HT-29 (cell line): ENCODE measurements at regions not wholly inside any gene's neighbourhood (a gene's known extent, or its start where the extent isn't known, plus 50 kb on each side); places are given as distances from the start of the nearest gene placed in this dataset.
A peak's percentile ranks its signal among the peaks of the same experiment; 100 is the strongest.

ENCODE experiments used
- DNase-seq: peaks from one replicate; pipeline ENCODE4 v3.0.0-alpha.2; 2015; ENCODE audit warnings: low spot score

DNA sequence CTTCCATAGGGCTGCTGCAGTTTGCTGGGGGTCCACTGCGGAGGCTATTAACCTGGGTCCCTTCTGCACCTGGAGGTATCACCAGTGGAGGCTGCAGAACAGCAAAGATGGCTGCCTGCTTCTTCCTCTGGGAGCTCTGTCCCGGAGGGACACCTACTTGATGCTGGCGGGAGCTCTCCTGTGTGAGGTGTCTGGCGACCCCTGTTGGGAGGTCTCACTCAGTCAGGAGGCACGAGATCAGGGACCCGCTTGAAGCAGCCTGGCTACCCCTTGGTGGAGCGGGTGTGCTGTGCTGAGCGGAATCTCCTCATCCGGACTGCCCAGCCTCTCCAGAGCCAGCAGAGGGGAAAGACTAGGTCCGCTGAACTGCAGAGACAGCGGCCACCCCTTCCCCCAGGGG lies 56.0 kb upstream of the CTXND1 start:
- DNase-seq: no peak

DNA sequence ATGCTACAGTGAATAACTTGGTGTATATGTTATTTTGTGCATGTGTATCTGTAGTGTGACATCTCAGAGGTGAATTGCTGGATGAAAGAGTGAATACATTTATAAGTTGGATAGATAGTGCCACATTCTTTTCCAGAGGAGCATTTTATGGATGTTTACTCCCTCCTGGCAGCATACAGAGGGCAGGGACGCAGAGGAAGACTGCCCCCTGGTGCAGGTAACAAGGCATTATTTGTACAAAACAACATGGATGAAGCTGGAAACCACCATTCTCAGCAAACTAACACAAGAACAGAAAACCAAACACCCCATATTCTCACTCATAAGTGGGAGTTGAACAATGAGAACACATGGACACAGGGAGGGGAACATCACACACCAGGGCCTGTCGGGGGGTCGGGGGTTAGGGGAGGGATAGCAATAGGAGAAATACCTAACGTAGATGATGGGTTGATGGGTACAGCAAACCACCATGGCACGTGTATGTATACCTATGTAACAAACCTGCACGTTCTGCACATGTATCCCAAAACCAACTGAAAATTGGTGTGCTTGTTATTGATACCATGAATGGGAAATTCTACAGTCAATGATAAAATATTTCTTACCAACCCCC lies 57.9 kb upstream of the CTXND1 start:
- peak; percentile 25 for DNase-seq

GRCh38 chr15:80310776-80311175 lies 58.8 kb upstream of the CTXND1 start:
- no peak for DNase-seq

DNA sequence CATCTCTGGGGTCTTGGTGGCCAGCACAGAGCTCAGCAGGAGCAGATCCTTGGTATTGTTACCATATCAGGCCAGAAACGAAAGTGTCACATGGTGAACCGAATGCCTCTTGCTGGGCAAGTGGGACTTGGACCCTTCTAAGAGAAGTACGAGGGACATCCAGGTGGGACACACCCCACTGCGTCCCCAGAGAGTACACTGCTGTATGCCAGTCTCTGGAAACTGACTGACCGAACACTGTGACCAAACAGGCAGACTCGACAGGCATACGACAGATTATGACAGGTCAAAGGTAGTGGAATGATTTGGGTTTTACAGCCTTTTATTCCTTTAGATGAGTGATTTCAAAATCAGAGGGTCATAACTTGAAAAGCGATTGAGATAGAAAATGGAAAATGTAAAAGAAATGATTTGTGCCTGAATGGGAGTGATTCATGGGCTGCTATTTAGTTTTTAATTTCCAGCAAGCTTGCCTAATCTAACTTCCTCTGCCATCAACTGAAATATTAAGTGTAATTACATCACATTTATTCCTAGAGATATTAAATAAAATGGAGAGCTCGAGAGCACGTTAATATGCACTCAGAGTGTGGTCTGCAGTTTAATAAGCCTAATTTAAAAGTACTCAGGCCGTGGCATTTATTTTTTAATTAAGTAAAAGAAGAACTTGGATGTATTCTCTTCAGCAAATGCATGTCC lies 63.4 kb upstream of the CTXND1 start:
- no peak for DNase-seq

GRCh38 chr15:80317389-80318182 lies 65.6 kb upstream of the CTXND1 start:
- no peak for DNase-seq

- DNase-seq: no peak
Measured at GRCh38 chr15:80321853-80322252, 69.8 kb upstream of the CTXND1 start.

DNA sequence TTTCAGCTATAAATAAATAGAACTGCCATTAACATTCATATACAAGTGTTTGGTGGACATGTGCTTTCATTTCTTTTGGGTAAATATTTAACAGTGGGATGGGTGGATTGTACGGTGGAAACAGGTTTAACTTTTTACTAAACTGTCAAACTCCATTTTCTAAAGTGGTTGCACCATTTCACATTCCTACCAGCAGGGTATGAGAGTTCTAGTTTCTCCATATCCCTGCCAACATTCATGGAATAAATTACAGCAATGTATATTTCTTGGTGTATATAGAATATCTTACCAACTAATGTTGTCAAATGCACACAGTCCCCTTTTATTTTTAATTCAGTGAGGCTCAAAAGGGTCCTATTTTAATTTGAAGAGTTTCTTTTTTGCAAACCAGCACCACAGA lies 71.3 kb upstream of the CTXND1 start:
- peak; percentile 26 for DNase-seq

DNA sequence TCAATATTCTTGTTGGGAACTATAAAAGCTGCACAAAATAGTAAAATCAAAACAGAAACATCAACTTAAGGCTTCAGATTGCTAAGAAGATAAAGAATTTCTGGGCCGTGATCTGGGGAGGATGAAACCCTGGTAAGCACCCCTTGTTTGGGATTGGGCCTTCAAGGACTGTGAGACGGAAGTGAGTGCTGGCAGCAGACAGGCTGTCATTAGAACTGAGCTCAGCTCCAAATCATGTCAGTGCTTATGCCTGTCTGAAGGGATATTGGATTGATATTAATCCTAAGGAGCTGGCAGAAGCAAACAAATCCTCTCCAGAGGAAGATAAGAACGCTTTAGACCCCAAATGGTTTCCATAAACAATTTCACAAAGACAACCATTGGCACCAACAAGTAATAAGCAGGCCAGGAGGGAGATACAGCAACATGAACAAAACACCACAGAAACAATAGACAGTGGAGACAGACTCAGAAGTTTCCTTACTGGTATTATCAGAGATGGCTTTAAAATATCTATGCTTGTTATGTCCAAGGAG lies 72.6 kb upstream of the CTXND1 start:
- no peak for DNase-seq

DNA sequence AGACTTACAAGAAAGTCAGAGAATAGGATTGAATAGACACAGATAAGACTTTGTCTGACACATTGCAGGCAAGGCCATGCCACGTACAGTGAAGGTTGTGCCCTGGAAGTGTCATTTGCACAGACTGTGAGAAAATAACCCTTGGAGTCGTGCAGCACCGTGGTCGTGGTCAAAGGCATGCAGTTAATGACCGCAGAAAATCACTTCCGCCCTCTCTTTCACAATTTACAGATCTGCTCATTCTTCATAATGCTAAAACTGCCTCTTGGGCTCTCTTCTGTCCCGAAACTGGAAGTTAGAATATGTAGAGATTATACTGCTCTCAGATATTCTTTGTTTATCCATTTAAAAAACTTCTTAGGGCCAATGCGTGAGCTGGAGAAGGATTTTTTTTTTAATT lies 73.2 kb upstream of the CTXND1 start:
- no peak for DNase-seq

DNA sequence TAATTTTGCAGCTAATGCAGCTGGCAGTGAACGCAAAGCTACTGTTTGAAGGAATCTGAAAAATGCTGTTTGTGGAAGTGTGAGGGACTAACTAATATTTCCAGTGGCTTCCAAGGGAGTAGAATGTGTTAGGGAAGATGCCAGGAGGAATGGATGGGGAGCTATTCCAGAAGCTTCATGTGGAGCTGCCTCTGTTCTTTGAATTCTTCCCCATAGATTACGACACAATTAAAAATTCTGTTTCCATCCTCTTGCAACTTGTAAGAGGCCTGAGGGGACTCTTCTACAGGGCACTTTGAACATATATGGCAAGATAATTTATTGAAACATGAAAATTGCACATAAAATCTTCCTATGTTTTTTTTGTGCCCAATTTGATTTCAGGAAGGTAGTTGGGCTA lies 74.3 kb upstream of the CTXND1 start:
- no peak for DNase-seq

GRCh38 chr15:80328496-80328895 lies 75.7 kb upstream of the ARNT2 start:
- no peak for DNase-seq

GRCh38 chr15:80331886-80332406 lies 72.2 kb upstream of the ARNT2 start:
- no peak for DNase-seq

DNA sequence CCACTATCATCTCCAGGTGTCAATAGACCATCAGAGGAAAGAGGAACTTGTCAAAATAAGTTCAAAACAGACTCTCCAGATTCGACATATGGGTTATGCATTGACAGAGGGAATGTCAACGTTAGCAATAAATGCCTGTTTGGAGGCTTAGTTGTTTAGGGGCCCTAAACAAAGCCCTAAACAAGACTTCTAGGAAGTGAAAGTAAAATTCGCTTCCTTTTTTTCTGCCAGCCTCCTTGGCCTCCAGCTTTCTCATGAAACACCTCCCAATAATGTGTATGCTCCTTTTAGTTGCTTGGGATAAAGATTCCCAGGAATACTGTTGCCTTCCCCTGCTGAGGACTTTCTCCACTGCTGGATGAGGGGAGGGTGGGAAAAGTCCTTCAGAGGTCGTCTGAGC lies 70.9 kb upstream of the ARNT2 start:
- DNase-seq: no peak

- no peak for DNase-seq
Measured at GRCh38 chr15:80334521-80334920, 69.7 kb upstream of the ARNT2 start.

DNA sequence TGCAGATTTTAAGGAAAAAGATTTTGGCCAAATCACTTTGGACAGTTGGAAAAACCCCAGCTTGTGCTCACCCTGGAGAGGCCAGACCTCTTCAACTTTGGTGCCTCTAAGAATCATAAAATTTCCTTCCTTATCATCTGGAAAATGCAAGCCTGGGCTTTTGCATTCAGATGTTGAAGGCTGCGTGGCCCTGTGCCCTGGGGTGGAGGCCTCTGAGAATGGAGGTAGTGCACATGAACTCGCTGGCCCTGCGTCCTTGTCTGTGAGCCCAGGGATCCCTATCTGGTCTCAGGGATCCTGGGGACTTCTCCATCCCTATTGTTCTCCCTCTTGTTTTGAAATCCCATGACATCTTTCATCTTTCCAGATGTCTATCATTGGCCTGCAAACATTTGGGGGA lies 64.6 kb upstream of the ARNT2 start:
- no peak for DNase-seq

- no peak for DNase-seq
Measured at GRCh38 chr15:80342148-80342547, 62.0 kb upstream of the ARNT2 start.

GRCh38 chr15:80343554-80343992 lies 60.6 kb upstream of the ARNT2 start:
- no peak for DNase-seq

- no peak for DNase-seq
Measured at GRCh38 chr15:80350941-80351610, 53.1 kb upstream of the ARNT2 start.
